ENCODE measurements at regions not wholly inside any gene's neighbourhood (a gene's known extent, or its start where the extent isn't known, plus 50 kb on each side); places are given as distances from the start of the nearest gene placed in this dataset.

DNA sequence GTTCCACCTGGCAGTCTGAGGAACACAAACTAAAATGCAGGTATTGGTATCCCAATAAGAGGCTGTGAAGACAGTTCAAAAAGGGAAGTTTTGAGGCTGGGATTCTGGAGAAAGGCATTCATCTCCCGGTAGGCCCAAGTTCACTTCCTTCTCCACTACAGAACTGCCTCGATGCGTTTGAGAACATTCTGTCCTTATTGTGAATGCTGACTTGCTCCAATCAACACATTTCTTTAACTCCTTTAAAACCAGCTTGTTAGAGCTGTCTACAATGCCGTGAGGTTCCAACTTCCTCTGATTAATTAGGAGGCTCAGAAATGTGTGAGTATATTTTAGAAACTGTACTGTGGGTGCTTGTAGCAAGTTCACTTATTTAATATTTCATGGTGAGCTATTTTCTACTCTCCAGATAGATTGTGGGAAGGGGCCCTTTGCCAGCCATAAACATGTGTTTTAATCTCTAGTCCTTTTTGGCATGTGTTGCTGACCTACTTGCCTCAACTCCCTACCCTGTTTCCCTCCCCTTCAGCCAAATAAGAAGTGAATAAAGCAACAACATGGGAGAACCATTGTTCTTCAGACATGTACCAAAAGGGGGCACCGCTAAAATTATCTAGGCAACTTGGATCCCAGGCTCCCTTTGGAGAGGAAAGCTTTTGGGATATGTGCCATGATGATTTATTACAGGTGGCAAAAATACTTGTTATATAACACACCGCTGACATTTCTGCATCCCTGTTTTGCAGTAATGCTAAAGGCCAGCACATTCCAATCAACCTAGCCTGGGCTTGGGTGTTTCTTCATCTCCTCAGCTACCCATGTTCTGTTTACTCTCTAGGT lies 245.6 kb downstream of the BLID start:
- no peak for DNase-seq
- H3K4me1 ChIP-seq, result peaks cover 0 to 20% (median 13%) of the 10 kb centered on the region in 4 donors
- H3K36me3 ChIP-seq, result no peaks in the 10 kb centered on the region
- no peaks in the 10 kb centered on the region for H3K27me3 ChIP-seq
- intact Hi-C loops (cut with DNase I; ENCODE audit: low total_unique reads), result no loop called here
- TF ChIP-seq POLR2AphosphoS5 (IDR thresholded peaks at IDR 0.05), result peak in 2 of 3 donors; percentile 22 to 85
- TF ChIP-seq EP300 (IDR thresholded peaks at IDR 0.05), result no peak
- TF ChIP-seq POLR2A (IDR thresholded peaks at IDR 0.05), result no peak
- TF ChIP-seq, protein P1, sequence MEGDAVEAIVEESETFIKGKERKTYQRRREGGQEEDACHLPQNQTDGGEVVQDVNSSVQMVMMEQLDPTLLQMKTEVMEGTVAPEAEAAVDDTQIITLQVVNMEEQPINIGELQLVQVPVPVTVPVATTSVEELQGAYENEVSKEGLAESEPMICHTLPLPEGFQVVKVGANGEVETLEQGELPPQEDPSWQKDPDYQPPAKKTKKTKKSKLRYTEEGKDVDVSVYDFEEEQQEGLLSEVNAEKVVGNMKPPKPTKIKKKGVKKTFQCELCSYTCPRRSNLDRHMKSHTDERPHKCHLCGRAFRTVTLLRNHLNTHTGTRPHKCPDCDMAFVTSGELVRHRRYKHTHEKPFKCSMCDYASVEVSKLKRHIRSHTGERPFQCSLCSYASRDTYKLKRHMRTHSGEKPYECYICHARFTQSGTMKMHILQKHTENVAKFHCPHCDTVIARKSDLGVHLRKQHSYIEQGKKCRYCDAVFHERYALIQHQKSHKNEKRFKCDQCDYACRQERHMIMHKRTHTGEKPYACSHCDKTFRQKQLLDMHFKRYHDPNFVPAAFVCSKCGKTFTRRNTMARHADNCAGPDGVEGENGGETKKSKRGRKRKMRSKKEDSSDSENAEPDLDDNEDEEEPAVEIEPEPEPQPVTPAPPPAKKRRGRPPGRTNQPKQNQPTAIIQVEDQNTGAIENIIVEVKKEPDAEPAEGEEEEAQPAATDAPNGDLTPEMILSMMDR (IDR thresholded peaks at IDR 0.05), result no peak
- H3K4me3 ChIP-seq, result no peak overlapping the region
- H3K27ac ChIP-seq, result peak overlapping the region in 4 of 5 donors; percentile 3 to 65 (median 39)
- no peaks in the 10 kb centered on the region for H3K9me3 ChIP-seq
- WGBS, 5 donors, result 36 to 55% (median 41%) methylated on average over 6 of the region's 6 CpGs

DNA sequence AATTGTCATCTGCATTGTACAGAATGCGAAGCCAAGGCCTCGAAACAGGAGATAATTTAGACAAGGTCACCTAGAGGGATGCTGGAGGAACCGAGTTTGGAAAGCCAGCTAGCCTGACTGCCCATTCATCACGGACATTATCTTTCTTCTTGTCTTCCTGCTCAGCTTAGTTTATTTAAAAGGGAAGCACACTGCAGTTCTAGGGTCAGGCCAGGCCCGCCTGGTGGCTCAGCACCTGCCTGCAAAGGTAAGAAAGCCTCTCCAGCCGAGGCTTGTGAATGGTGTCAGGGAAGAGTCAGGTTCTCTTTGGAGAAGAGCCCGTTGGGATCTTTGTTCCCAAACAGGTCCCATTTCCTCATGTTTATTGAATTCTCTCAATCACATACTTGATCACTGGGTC lies 246.5 kb downstream of the BLID start:
- Histone ChIP-seq H3K4me1 (peaks cover 0 to 20% (median 13%) of the 10 kb centered on the region in 4 donors), H3K36me3 (no peaks in the 10 kb centered on the region), H3K9me3 (no peaks in the 10 kb centered on the region), H3K4me3 (no peak overlapping the region), H3K27ac (peak overlapping the region in 3 of 5 donors; percentile 3 to 65 (median 61)), H3K27me3 (no peaks in the 10 kb centered on the region)
- TF ChIP-seq POLR2A (IDR thresholded peaks at IDR 0.05) (no peak), EP300 (IDR thresholded peaks at IDR 0.05) (no peak), POLR2AphosphoS5 (IDR thresholded peaks at IDR 0.05) (no peak)
- TF ChIP-seq, protein P1 (IDR thresholded peaks at IDR 0.05), result no peak
- WGBS, 5 donors, result 41 to 68% (median 56%) methylated on average over 7 of the region's 7 CpGs
- DNase-seq, result no peak
- intact Hi-C loops (cut with DNase I; ENCODE audit: low total_unique reads), result no loop called here

DNA sequence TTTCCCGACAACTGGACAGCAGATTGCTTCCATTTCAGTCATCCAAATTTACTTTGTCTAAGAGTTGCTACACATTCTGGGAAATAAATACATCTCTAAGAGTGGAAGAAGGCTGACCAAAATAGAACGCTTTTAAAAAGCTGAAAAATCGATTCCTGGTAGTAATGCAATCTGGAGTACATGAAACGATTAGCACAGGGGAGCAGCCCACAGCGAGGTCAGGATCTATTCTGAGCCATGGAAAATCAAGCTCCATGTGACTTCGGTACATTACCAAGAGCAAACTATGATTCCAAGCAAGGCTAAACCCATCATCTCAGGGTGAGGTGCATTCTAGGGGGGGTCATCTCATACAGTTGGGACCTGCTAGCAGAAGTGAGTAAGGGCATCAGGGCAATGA lies 249.3 kb downstream of the BLID start:
- WGBS, 5 donors, result 77 to 90% (median 88%) methylated on average over 6 of the region's 6 CpGs

DNA sequence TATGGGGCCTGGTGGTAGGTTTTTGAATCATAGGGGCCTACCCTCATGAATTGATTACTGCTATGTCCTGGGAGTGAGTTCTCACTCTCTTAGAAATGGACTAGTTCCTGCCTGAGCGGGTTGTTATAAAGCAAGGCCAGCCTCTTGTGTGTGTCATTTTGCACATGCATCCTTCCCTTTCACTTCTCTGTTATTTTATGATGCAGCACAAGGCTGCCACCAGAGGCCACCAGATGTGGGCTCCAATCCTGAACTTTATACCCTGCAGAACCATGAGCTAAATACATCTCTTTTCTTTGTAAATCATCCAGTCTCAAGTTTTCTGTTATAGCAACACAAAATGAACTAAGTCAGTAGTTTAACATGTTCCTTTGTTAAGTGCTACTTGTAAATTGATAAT lies 251.4 kb downstream of the BLID start:
- H3K4me3 ChIP-seq, result no peak overlapping the region
- TF ChIP-seq, protein P1 (IDR thresholded peaks at IDR 0.05), result no peak
- no peak for TF ChIP-seq POLR2AphosphoS5 (IDR thresholded peaks at IDR 0.05)
- DNase-seq, result peak in 1 of 2 donors; percentile 12
- 71 to 100% (median 94%) methylated on average over 1 of the region's 1 CpG for WGBS, 5 donors
- H3K27ac ChIP-seq, result no peak overlapping the region
- no peaks in the 10 kb centered on the region for H3K27me3 ChIP-seq
- intact Hi-C loops (cut with DNase I; ENCODE audit: low total_unique reads), result no loop called here
- peaks cover 0 to 5% (median under 1%) of the 10 kb centered on the region in 4 donors for H3K4me1 ChIP-seq
- H3K9me3 ChIP-seq, result no peaks in the 10 kb centered on the region
- H3K36me3 ChIP-seq, result no peaks in the 10 kb centered on the region

More for the DNA sequence above, 249.3 kb downstream of the BLID start:
- peaks cover 0 to 20% (median 13%) of the 10 kb centered on the region in 4 donors for H3K4me1 ChIP-seq
- no peak for DNase-seq
- no peaks in the 10 kb centered on the region for H3K36me3 ChIP-seq
- no peaks in the 10 kb centered on the region for H3K27me3 ChIP-seq
- peak overlapping the region in 1 of 5 donors; percentile 12 for H3K27ac ChIP-seq
- no peak overlapping the region for H3K4me3 ChIP-seq
- H3K9me3 ChIP-seq, result no peaks in the 10 kb centered on the region
- intact Hi-C loops (cut with DNase I; ENCODE audit: low total_unique reads), result no loop called here
- TF ChIP-seq, protein P1 (IDR thresholded peaks at IDR 0.05), result no peak
- no peak for TF ChIP-seq EP300 (IDR thresholded peaks at IDR 0.05)
- no peak for TF ChIP-seq POLR2A (IDR thresholded peaks at IDR 0.05)
- TF ChIP-seq POLR2AphosphoS5 (IDR thresholded peaks at IDR 0.05), result no peak
